Endothelial cell of umbilical vein (primary cell): ENCODE measurements at regions not wholly inside any gene's neighbourhood (a gene's known extent, or its start where the extent isn't known, plus 50 kb on each side); places are given as distances from the start of the nearest gene placed in this dataset.

Experiments
- BruUV-seq: library from RNA; stranded (reverse); fragments of 400-500 nt; replicated peaks from 2 replicates; lab custom pipeline; 2021; lab: Mats Ljungman, UMichigan
- CTCF ChIA-PET: fragments of 300-600, 350-600 bp; sonication (Branson Sonifier 250); formaldehyde crosslinking; loops from one replicate; lab custom pipeline; 2021; ENCODE audit warnings: antibody characterized with exemption, inconsistent platforms; lab: Charles Lee
- POLR2A ChIA-PET: fragments of 300-600, 350-600 bp; sonication (Branson Sonifier 250); formaldehyde crosslinking; loops from one replicate; lab custom pipeline; 2021; ENCODE audit warnings: antibody characterized with exemption, inconsistent platforms; lab: Charles Lee
- DNase-seq: peaks from one replicate; pipeline ENCODE4 v3.0.0-alpha.2; 2011; ENCODE audit warnings: low read depth, low spot score
- FAIRE-seq: peaks from 2 replicates; lab custom pipeline; 2011; peaks lifted over from hg19 to GRCh38; lab: Jason Lieb, UNC
- H2AFZ ChIP-seq: 2 replicates; pipeline ENCODE4 v1.6.0; 2012; ENCODE audit warnings: low read depth, low read length, control low read depth, inconsistent platforms
- H3K27ac ChIP-seq: 2 replicates; pipeline ENCODE4 v1.5.1; 2011; ENCODE audit warnings: low read depth, mild to moderate bottlenecking, control low read depth, low read length, moderate library complexity; ENCODE audit not compliant: insufficient read depth
- H3K27me3 ChIP-seq, 2 experiments: 2 replicates each; pipeline versions ENCODE4 v1.6.0 to v1.6.1; 2011; ENCODE audit warnings: low read length in 2 of 2, mixed read lengths in 1 of 2; ENCODE audit not compliant: control insufficient read depth in 2 of 2, insufficient read depth in 2 of 2
- H3K36me3 ChIP-seq, 2 experiments: 2 replicates in 1 of 2; 3 replicates in 1 of 2; pipeline ENCODE4 v1.5.1; 2011; ENCODE audit warnings: low read length in 2 of 2, mild to moderate bottlenecking in 1 of 2, moderate library complexity in 1 of 2; ENCODE audit not compliant: control insufficient read depth in 2 of 2, insufficient read depth in 2 of 2; ENCODE audit errors: extremely low read depth in 1 of 2
- H3K4me1 ChIP-seq: 3 replicates; pipeline ENCODE4 v1.5.1; 2011; ENCODE audit warnings: mild to moderate bottlenecking, low read length; ENCODE audit not compliant: control insufficient read depth, insufficient read depth; ENCODE audit errors: extremely low read depth
- H3K4me2 ChIP-seq: 2 replicates; pipeline ENCODE4 v1.6.1; 2011; ENCODE audit warnings: low read length, control low read depth, mixed read lengths; ENCODE audit not compliant: insufficient read depth
- H3K4me3 ChIP-seq, 3 experiments: fragments of 200-600 bp in 1 of 3; sonication (generic), shearing (Covaris generic) in 1 of 3; replicated peaks in 1 of 3; 2 replicates each; pipeline ENCODE4 v1.5.1; 2011 to 2016; ENCODE audit warnings: control low read depth in 3 of 3, low read length in 3 of 3, mild to moderate bottlenecking in 2 of 3, inconsistent platforms in 1 of 3, low read depth in 1 of 3, moderate library complexity in 1 of 3; ENCODE audit not compliant: insufficient read depth in 1 of 3
- H3K79me2 ChIP-seq: 2 replicates; pipeline ENCODE4 v1.6.0; 2012; ENCODE audit warnings: low read length, inconsistent platforms; ENCODE audit not compliant: control insufficient read depth, insufficient read depth
- H3K9ac ChIP-seq: replicated peaks from 2 replicates; pipeline ENCODE3; 2011; ENCODE audit warnings: low read length, control low read depth; ENCODE audit not compliant: insufficient read depth; ENCODE audit errors: extremely low read depth
- H3K9me1 ChIP-seq: replicated peaks from 3 replicates; pipeline ENCODE4 v1.6.0; 2011; ENCODE audit warnings: mild to moderate bottlenecking, low read length; ENCODE audit not compliant: control insufficient read depth, insufficient read depth; ENCODE audit errors: extremely low read depth
- H3K9me3 ChIP-seq: replicated peaks from 2 replicates; pipeline ENCODE4 v1.5.1; 2012; ENCODE audit warnings: low read length, inconsistent platforms; ENCODE audit not compliant: control insufficient read depth, insufficient read depth
- H4K20me1 ChIP-seq: replicated peaks from 2 replicates; pipeline ENCODE3; 2011; ENCODE audit warnings: mild to moderate bottlenecking, low read length; ENCODE audit not compliant: control insufficient read depth, insufficient read depth; ENCODE audit errors: extremely low read depth
- CTCF ChIP-seq, 2 donors: IDR thresholded peaks; 1 replicate in 1 of 2; 2 replicates in 1 of 2; pipeline ENCODE4 v1.5.1; 2011; ENCODE audit warnings: low read length in 2 of 2, mild to moderate bottlenecking in 2 of 2, moderate library complexity in 2 of 2, control low read depth in 1 of 2, inconsistent platforms in 1 of 2, low read depth in 1 of 2; ENCODE audit not compliant: insufficient read depth in 1 of 2; ENCODE audit errors: extremely low read depth in 1 of 2
- EZH2 ChIP-seq: IDR thresholded peaks from 2 replicates; pipeline ENCODE4 v1.6.1; 2012; ENCODE audit warnings: borderline replicate concordance, low read depth, mild to moderate bottlenecking, moderate library complexity, low read length, inconsistent platforms; ENCODE audit not compliant: severe bottlenecking
- FOS ChIP-seq: IDR thresholded peaks from 2 replicates; pipeline ENCODE4 v1.6.1; 2011; ENCODE audit warnings: mild to moderate bottlenecking, low read length, moderate library complexity, borderline replicate concordance; ENCODE audit not compliant: insufficient read depth
- GATA2 ChIP-seq: IDR thresholded peaks from 2 replicates; pipeline ENCODE4 v1.7.0; 2011; ENCODE audit warnings: low read depth, mild to moderate bottlenecking, moderate library complexity, mixed read lengths, low read length; ENCODE audit not compliant: insufficient read length, insufficient read depth
- JUN ChIP-seq: IDR thresholded peaks from 2 replicates; pipeline ENCODE4 v1.6.1; 2011; ENCODE audit warnings: borderline replicate concordance, low read depth; ENCODE audit not compliant: insufficient read length, insufficient read depth
- MAX ChIP-seq: IDR thresholded peaks from 2 replicates; pipeline ENCODE4 v1.6.1; 2011; ENCODE audit not compliant: insufficient read depth, insufficient read length
- MYC ChIP-seq: IDR thresholded peaks from one replicate; pipeline ENCODE4 v1.6.1; 2011; ENCODE audit warnings: mild to moderate bottlenecking, low read depth, low read length
- POLR2A ChIP-seq: IDR thresholded peaks from 2 replicates; pipeline ENCODE4 v1.6.1; 2012; ENCODE audit warnings: low read depth, mild to moderate bottlenecking, control low read depth, low read length
- POLR2AphosphoS5 ChIP-seq: IDR thresholded peaks from 2 replicates; pipeline ENCODE4 v1.6.1; 2012; ENCODE audit warnings: low read depth, mild to moderate bottlenecking, control low read depth, low read length, moderate library complexity; ENCODE audit not compliant: insufficient read depth
- dilution Hi-C: fragments of 300-500 bp; cut with MboI; formaldehyde crosslinking; loops from one replicate; pipeline ENCODE4 v1.15.0; 2019; ENCODE audit warnings: low sequenced_read_pairs; ENCODE audit not compliant: extremely low pct_ligation_motif_present
- intact Hi-C: fragments of 100-400 bp; cut with micrococcal nuclease; formaldehyde crosslinking; loops from one replicate; pipeline ENCODE4 v1.10.0; 2022

DNA sequence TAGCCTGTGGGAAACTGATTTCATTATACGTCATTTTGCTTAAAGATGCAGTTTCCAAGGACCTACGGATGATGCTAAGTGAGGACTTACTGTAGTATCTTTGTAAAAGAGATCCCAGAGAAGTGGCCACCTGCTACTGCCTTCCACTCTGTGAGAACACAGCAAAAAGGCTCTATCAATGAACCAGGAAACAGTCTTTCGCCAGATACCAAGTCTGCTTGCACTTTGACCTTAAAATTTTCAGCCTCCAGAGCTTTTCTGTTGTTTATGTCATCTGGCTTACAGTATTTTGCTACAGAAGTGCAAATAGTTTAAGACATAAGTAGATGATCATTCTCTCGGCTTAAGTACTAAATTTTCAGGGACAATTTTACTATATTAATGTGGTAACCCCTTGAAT is 847.9 kb upstream of the CHAC2 start:
- POLR2A ChIA-PET, result no interaction called here
- H4K20me1 ChIP-seq, result no peaks in the 10 kb centered on the region
- FAIRE-seq (no peak), DNase-seq (peak; percentile 21)
- intact Hi-C loops, result no loop called here
- no peaks in the 10 kb centered on the region for H3K36me3 ChIP-seq
- no peaks in the 10 kb centered on the region for H3K4me1 ChIP-seq
- no peak overlapping the region for H2AFZ ChIP-seq
- no peak overlapping the region for H3K27ac ChIP-seq
- no peak for TF ChIP-seq EZH2
- no peak for TF ChIP-seq POLR2AphosphoS5
- no peak for TF ChIP-seq MAX
- no peak for TF ChIP-seq FOS
- TF ChIP-seq POLR2A, result no peak
- no peak for TF ChIP-seq JUN
- no peak for TF ChIP-seq GATA2
- TF ChIP-seq MYC, result no peak
- TF ChIP-seq CTCF (IDR thresholded peaks at IDR 0.05; ENCODE audit: extremely low read depth in 1 of 2, insufficient read depth in 1 of 2, low read depth in 1 of 2, low read length in 2 of 2), result no peak
- no peak overlapping the region for H3K9ac ChIP-seq
- no TSS peak for BruUV-seq
- H3K4me2 ChIP-seq, result no peak overlapping the region
- H3K4me3 ChIP-seq, result no peak overlapping the region
- H3K9me3 ChIP-seq, result no peaks in the 10 kb centered on the region
- H3K27me3 ChIP-seq, result no peaks in the 10 kb centered on the region
- H3K9me1 ChIP-seq, result no peaks in the 10 kb centered on the region
- CTCF ChIA-PET, result no interaction called here
- dilution Hi-C loops, result no loop called here
- no peaks in the 10 kb centered on the region for H3K79me2 ChIP-seq
